ENCODE measurements at regions not wholly inside any gene's neighbourhood (a gene's known extent, or its start where the extent isn't known, plus 50 kb on each side); places are given as distances from the start of the nearest gene placed in this dataset.

GRCh38 chr2:67561457-67561965 is 164.4 kb downstream of the ETAA1 start (continued):
- TF ChIP-seq ATOH8 (CRISPR knock-in tag; IDR thresholded peaks at IDR 0.05; ENCODE audit: low read depth) (peak; percentile 73; the same call in 1 of the 2 replicates), NFE2L2 (conservative IDR thresholded peaks at IDR 0.05; ENCODE audit: low read length) (peak; percentile 43; the same call in 1 of the 2 replicates), MYC (IDR thresholded peaks at IDR 0.05; ENCODE audit: borderline replicate concordance, low read length) (peak; percentile 66; the same call in 1 of the 2 replicates), JUN (IDR thresholded peaks at IDR 0.05) (peak; percentile 96 to 97), HOXB5 (CRISPR knock-in tag; IDR thresholded peaks at IDR 0.05) (peak; percentile 90), EHF (CRISPR knock-in tag; IDR thresholded peaks at IDR 0.05) (no peak), USF2 (IDR thresholded peaks at IDR 0.05) (0 out of 2 replicates have a peak, but pooled peaks have one; percentile 46), REST (IDR thresholded peaks at IDR 0.05) (no peak), JUNB (IDR thresholded peaks at IDR 0.05) (peak; percentile 99), FOSL2 (IDR thresholded peaks at IDR 0.05) (peak; percentile 96), FOSL2 (CRISPR knock-in tag; IDR thresholded peaks at IDR 0.05) (peak; percentile 97), PHF8 (IDR thresholded peaks at IDR 0.05; ENCODE audit: borderline replicate concordance, low read depth) (no peak), GATA3 (IDR thresholded peaks at IDR 0.05; ENCODE audit: borderline replicate concordance) (peak; percentile 99), MAFK (IDR thresholded peaks at IDR 0.05; ENCODE audit: partially characterized antibody) (peak; percentile 68), RAD21 (conservative IDR thresholded peaks at IDR 0.05 in 1 of 2, IDR thresholded peaks at IDR 0.05 in 1 of 2) (peak; percentile 43 to 75), ZC3H11A (IDR thresholded peaks at IDR 0.05) (no peak), KDM1A (IDR thresholded peaks at IDR 0.05; ENCODE audit: low read depth) (no peak), HEYL (CRISPR knock-in tag; IDR thresholded peaks at IDR 0.05) (no peak), HES2 (IDR thresholded peaks at IDR 0.05) (peak; percentile 89), BCL3 (IDR thresholded peaks at IDR 0.05) (peak; percentile 97), PBX3 (IDR thresholded peaks at IDR 0.05) (peak; percentile 92), HMGXB4 (CRISPR knock-in tag; IDR thresholded peaks at IDR 0.05; ENCODE audit: borderline replicate concordance) (no peak)
